SK-N-SH treated with all-trans-retinoic acid at 6 μM for 48 hours (cell line): ENCODE measurements at regions not wholly inside any gene's neighbourhood (a gene's known extent, or its start where the extent isn't known, plus 50 kb on each side); places are given as distances from the start of the nearest gene placed in this dataset.

Experiments used
- ESRRG ChIP-seq: fragments of 250-450 bp; sonication (Bioruptor Pico); IDR thresholded peaks from 2 replicates; pipeline ENCODE4 v1.6.1; 2021; ENCODE audit warnings: mild to moderate bottlenecking
- GLIS3 ChIP-seq: fragments of 250-450 bp; sonication (Bioruptor Pico); IDR thresholded peaks from 2 replicates; pipeline ENCODE4 v1.5.0; 2020; ENCODE audit warnings: mild to moderate bottlenecking, moderate library complexity
- ZFP3 ChIP-seq: fragments of 250-450 bp; sonication (Bioruptor Pico); IDR thresholded peaks from 2 replicates; pipeline ENCODE4 v1.5.0; 2020; ENCODE audit warnings: mild to moderate bottlenecking, moderate library complexity
- ZFP30 ChIP-seq: fragments of 450-650 bp; formaldehyde crosslinking; IDR thresholded peaks from 2 replicates; pipeline ENCODE4 v1.5.0; 2022; ENCODE audit warnings: mild to moderate bottlenecking, moderate library complexity
- TF ChIP-seq, protein P1 (sequence below): fragments of 250-450 bp; sonication (Bioruptor Pico); IDR thresholded peaks from 2 replicates; pipeline ENCODE4 v1.5.0; 2020; ENCODE audit warnings: mild to moderate bottlenecking, moderate library complexity

DNA sequence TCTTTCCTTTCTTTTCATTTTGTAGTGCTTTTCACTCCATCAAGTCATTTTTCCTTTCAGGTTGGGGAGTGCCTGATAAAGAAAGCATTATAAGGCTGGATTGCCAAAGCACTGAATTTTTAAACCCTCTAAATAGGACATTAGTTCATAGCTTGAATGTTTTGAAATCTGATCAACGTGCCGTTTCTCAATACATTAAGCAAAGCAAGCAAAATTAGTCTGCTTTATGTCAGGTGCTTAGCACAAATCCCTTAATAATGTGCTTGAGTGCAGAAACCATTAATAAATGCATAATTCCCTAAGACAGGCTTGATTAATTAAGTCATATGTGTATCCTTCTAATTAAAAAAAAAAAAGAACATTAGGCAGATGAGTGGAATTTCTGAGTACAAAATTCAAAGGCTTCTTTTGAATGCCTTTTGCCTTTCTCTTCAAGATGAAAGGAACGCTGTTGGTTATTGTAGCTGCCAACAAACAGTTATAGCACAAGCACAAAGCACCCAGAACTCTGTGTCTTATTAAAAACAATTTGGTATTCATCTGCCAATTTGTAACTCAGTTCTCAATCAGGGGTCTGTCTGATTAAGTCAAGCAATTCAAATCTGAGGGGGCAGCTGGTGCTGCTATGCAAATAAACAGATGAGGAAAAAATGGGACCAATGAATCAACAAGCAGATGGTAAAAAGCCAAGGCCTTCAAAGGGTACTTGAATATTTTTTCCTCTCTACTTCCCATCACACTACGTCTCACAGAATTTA lies 233.7 kb downstream of the TLE1 start:
- no peak for TF ChIP-seq ZFP3 (CRISPR knock-in tag)
- TF ChIP-seq, protein P1, sequence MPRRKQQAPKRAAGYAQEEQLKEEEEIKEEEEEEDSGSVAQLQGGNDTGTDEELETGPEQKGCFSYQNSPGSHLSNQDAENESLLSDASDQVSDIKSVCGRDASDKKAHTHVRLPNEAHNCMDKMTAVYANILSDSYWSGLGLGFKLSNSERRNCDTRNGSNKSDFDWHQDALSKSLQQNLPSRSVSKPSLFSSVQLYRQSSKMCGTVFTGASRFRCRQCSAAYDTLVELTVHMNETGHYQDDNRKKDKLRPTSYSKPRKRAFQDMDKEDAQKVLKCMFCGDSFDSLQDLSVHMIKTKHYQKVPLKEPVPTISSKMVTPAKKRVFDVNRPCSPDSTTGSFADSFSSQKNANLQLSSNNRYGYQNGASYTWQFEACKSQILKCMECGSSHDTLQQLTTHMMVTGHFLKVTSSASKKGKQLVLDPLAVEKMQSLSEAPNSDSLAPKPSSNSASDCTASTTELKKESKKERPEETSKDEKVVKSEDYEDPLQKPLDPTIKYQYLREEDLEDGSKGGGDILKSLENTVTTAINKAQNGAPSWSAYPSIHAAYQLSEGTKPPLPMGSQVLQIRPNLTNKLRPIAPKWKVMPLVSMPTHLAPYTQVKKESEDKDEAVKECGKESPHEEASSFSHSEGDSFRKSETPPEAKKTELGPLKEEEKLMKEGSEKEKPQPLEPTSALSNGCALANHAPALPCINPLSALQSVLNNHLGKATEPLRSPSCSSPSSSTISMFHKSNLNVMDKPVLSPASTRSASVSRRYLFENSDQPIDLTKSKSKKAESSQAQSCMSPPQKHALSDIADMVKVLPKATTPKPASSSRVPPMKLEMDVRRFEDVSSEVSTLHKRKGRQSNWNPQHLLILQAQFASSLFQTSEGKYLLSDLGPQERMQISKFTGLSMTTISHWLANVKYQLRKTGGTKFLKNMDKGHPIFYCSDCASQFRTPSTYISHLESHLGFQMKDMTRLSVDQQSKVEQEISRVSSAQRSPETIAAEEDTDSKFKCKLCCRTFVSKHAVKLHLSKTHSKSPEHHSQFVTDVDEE (CRISPR knock-in tag) = no peak
- no peak for TF ChIP-seq ESRRG (CRISPR knock-in tag)
- TF ChIP-seq ZFP30 (CRISPR knock-in tag) = no peak
- no peak for TF ChIP-seq GLIS3 (CRISPR knock-in tag)
